Cardiac fibroblast (primary cell): ENCODE measurements at regions not wholly inside any gene's neighbourhood (a gene's known extent, or its start where the extent isn't known, plus 50 kb on each side); places are given as distances from the start of the nearest gene placed in this dataset.

ENCODE experiments used
- DNase-seq, 2 donors: peaks; one replicate each; pipeline versions ENCODE4 v3.0.0 to v3.0.0-alpha.2; 2010; ENCODE audit warnings: low read depth in 2 of 2
- H3K4me3 ChIP-seq, 2 donors: replicated peaks in 1 of 2; 1 replicate in 1 of 2; 2 replicates in 1 of 2; pipeline ENCODE4 v1.5.1; 2011; ENCODE audit warnings: low read depth in 2 of 2, low read length in 2 of 2, mild to moderate bottlenecking in 2 of 2, moderate library complexity in 1 of 2
- CTCF ChIP-seq: IDR thresholded peaks from one replicate; pipeline ENCODE4 v1.5.1; 2011; ENCODE audit warnings: low read depth, mild to moderate bottlenecking, low read length, inconsistent platforms

GRCh38 chr4:157996061-157997028, 176.5 kb downstream of the GASK1B start:
- no peak overlapping the region for H3K4me3 ChIP-seq
- no peak for DNase-seq
- no peak for TF ChIP-seq CTCF

- H3K4me3 ChIP-seq = no peak overlapping the region
- peak; percentile 30 to 44 for DNase-seq
- no peak for TF ChIP-seq CTCF
Measured at GRCh38 chr4:157994863-157995262, 178.0 kb downstream of the GASK1B start.

- no peak overlapping the region for H3K4me3 ChIP-seq
- DNase-seq = no peak
- TF ChIP-seq CTCF = no peak
Measured at GRCh38 chr4:157992948-157993839, 179.6 kb downstream of the GASK1B start.

- TF ChIP-seq CTCF = peak; percentile 26
- peak; percentile 92 for DNase-seq
- H3K4me3 ChIP-seq = peak overlapping the region; percentile 8 to 32
Measured at GRCh38 chr4:157992038-157992705, 180.7 kb downstream of the GASK1B start.

- no peak for TF ChIP-seq CTCF
Measured at GRCh38 chr4:157988641-157989040, 184.2 kb downstream of the GASK1B start.

GRCh38 chr4:157984285-157984911, 188.4 kb downstream of the GASK1B start:
- no peak for TF ChIP-seq CTCF
- peak in 1 of 2 donors; percentile 25 for DNase-seq
- no peak overlapping the region for H3K4me3 ChIP-seq

More at GRCh38 chr4:157988641-157989040, 184.2 kb downstream of the GASK1B start:
- no peak for DNase-seq
- no peak overlapping the region for H3K4me3 ChIP-seq
